HG03139 (cell line): ENCODE measurements at regions not wholly inside any gene's neighbourhood (a gene's known extent, or its start where the extent isn't known, plus 50 kb on each side); places are given as distances from the start of the nearest gene placed in this dataset.
A peak's percentile ranks its signal among the peaks of the same experiment; 100 is the strongest.

Source experiments
- ATAC-seq: cut with Tn5 transposase; IDR thresholded peaks from one replicate; pipeline ENCODE4 v1.9.1; 2021; ENCODE audit not compliant: unreplicated experiment

DNA sequence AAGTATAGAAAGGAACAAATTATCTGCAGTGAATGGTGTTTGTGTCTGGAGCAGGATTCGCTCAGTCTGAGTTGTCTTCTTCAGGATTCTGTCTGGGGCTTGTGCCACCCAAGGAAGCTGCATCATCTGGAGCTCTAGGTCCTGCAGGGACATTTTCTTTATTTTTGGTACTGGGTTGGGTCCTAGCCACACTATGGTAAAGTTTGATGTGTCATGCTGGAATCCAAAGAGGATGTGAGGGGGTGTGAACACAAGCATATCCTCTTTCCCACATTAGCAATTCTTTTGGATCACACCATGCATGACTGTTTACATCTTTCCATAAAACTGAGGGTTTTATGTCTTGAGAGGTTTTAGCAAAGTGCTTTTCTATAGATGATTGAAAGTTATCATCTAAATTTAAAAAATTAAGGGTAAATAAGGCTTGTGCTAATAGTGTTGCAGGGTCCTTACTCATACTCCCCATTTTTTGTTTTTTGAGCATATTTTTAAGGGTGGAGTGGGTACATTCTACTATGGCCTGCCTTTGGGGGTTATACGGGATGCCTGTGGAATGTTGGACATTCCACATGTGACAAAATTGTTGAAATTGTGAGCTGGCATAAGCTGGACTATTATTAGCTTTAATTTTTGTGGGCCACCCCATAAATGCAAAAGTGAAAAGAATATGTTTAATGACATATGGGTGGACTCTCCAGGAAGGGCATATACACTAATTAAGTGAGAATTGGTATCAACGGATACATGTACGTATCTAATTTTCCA is 152.0 kb upstream of the HMCN1 start:
- no peak for ATAC-seq

DNA sequence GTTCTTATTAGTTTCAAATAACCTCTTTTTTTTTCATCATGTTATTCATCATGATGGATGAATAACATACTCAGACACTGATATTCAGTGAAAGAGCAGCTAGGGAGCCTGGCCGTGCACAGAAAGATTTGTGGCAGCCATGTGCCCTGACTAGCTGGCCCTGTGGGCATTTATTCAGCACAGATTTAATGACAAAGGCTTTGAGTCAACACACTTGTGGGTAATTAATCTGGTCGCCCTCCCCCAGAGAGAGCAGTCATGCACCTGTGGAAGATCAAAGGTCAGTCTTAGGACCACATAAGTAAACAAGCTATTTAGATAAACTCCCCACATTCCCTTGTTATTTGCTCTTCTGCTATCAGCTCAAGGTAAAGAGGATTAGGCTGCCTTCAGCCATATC is 153.2 kb upstream of the HMCN1 start:
- ATAC-seq = no peak

DNA sequence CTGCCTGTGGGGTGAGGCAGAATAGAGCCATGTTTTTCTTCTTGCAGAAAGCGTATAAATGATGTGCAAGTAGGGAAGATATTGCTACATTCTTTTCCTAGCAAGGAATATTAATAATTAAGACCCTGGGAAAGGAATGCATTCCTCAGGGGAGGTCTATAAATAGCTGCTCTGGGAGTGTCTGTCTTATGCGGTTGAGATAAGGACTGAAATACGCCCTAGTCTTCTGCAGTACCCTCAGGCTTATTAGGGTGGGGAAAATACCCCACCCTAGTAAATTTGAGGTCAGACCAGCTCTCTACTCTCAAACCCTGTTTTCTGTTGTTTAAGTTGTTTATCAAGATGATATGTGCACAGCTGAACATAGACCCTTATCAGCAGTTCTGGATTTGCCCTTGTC is 155.9 kb upstream of the HMCN1 start:
- ATAC-seq = no peak

DNA sequence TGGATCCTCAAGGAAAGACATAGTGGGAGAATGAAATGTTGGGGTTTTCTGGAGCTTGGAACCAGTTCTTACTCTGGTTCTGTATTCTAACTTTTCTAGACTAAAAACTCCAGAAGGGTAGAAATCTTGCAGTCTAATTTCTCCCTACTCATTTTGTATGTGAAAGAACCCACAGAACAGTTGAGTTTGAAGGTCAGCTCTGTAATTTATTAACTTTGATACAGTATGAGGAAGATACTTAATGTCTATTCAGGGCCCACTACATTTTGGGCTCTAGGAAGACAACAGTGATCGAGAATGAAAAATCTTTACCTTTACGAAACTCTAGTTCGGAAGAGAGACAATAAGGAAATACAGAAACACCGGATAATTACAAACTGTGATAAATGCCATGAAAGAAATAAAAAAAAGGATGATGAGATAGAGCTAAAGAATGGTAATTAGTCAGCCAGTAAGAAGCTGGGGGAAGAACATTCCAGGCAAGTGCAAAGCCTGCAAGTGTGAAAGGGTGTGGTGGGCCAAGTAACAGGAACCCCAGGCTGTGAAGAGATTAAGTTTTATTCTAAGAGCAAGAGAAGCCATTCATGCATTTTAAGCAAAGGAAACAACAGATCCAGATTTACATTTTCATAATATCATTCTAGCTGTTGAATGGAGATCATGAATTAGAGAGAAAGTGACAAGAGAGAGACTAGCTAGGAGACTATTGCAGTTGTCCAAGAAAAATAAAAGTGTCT is 159.9 kb upstream of the HMCN1 start:
- ATAC-seq = no peak

- ATAC-seq = no peak
These were observed 160.5 kb upstream of the HMCN1 start for GRCh38 chr1:185573677-185574076.

- ATAC-seq = no peak
These were observed 161.0 kb upstream of the HMCN1 start for GRCh38 chr1:185573162-185573561.

DNA sequence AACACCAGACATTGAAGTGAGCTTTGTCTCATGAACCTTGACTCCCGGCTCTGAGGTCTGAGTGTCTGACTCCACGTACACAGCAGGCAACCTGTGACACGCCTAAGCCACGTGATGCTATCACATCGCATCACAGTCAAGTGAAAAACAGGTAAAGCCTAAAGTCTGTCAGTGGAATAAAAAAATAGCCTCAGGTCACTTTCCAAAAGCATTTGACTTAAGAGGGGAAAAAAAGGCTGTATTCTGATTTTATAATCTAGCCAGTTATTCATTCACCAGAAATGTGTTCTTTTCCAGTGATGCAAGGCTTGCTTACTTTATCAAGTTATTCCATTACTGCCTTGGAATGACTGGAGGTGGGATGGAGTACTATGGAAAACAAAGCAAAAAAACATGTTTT is 163.2 kb upstream of the HMCN1 start:
- no peak for ATAC-seq

- no peak for ATAC-seq
These were observed 165.8 kb upstream of the HMCN1 start for GRCh38 chr1:185568155-185569123.

GRCh38 chr1:185567440-185567839 is 166.8 kb upstream of the HMCN1 start:
- no peak for ATAC-seq

GRCh38 chr1:185566995-185567394 is 167.2 kb upstream of the HMCN1 start:
- no peak for ATAC-seq

- no peak for ATAC-seq
These were observed 168.9 kb upstream of the HMCN1 start for GRCh38 chr1:185565302-185565701.

GRCh38 chr1:185564816-185565215 is 169.4 kb upstream of the HMCN1 start:
- ATAC-seq = no peak

- ATAC-seq = no peak
These were observed 171.5 kb upstream of the HMCN1 start for GRCh38 chr1:185562461-185563359.

- no peak for ATAC-seq
These were observed 172.6 kb upstream of the HMCN1 start for GRCh38 chr1:185561629-185562028.

GRCh38 chr1:185560760-185561159 is 173.4 kb upstream of the HMCN1 start:
- no peak for ATAC-seq

GRCh38 chr1:185559684-185560331 is 174.4 kb upstream of the HMCN1 start:
- peak; percentile 96 for ATAC-seq

DNA sequence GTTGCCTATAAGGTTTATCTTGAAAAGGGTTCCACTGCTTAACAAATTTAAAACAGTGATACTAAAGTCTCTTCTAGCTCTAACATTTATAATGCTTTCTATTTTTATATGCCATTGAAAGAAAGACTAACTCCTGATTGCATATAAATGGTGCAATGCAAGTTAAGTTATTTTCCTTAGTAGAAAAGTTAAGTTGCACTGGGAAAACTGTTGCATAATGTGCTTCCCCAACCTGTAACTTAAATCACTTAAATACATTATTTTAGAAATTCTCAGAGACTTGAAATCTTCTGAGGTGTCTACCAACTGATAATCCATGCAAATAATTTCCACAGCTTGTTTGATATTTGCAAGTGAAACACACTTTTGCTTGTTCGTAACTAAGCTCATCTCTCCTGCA is 175.0 kb upstream of the HMCN1 start:
- ATAC-seq = no peak

DNA sequence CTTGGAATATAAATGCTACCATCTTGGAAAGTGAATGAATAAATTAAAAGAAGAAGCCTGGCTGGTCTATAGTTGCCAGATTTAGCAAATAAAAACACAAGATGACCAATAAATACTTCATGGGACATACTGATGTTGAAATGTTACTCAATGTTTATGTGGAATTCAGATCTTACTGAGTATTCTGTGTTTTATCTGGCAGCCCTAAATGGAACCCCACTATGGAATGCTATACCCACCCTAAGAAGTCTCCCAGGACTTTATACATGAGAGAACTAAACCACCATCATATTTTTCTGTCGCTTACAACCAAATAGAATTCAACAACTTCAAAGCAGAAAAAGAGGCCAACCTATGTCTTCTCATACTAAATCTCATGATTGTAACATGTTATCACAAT is 177.6 kb upstream of the HMCN1 start:
- no peak for ATAC-seq

- ATAC-seq = no peak
These were observed 178.4 kb upstream of the HMCN1 start for GRCh38 chr1:185555743-185556142.

DNA sequence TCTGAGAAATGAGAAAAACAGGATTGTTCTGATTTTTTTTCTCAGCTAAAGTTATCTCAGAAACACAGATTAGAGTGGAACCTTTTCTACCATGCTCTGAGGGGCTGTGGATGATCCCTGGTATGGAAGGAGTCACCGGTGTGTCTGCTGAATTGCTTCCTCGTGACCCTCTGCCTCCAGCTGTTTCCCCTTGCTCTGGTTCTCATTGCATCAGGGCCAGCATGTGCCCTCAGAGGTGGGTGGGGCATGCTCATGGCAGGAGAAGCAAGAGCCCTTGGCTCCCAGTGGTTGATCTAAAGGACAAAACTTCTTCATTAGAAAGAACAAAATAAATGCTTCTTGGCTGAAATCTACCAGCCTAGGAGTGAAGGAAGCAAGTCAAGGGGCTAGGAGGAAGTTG is 183.2 kb upstream of the HMCN1 start:
- ATAC-seq = no peak
